ENCODE measurements at regions not wholly inside any gene's neighbourhood (a gene's known extent, or its start where the extent isn't known, plus 50 kb on each side); places are given as distances from the start of the nearest gene placed in this dataset.

DNA sequence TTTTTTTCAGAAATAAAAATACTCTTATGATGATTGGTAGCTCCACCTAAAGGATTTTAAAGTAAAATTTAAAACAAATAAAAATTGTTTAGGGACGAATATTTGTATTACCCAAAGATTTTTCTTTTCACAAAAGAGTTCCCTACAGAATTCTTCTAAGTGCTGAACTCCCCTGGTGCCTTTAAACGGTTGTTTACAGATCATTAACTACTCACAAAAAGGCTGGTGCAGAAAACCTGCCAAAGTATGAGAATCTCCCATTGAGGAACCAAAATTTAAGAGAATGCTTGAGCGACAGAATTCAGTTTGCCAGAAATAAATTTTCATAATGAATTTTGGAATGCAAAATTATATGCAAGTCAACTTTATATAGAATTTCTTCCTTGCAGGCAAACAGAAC lies 497.8 kb upstream of the NR2F2 start:
- BruUV-seq (replicated peaks): no TSS peak
- H3K36me3 Mint-ChIP-seq (ENCODE audit: insufficient read depth, unreplicated experiment): no peaks in the 10 kb centered on the region
- no peak overlapping the region for H3K4me3 Mint-ChIP-seq (ENCODE audit: unreplicated experiment)
- ChIA-PET POLR2A (interaction anchor here (0.6 kb wide), 1 partner anchor 10 kb away, joined by 5 read pairs; no protein-coding TSS in a partner anchor), CTCF (interaction anchor here (0.6 kb wide), 1 partner anchor 499 kb away, joined by 3 read pairs; no protein-coding TSS in a partner anchor)
- no peak overlapping the region for H3K27ac Mint-ChIP-seq (ENCODE audit: low read depth, unreplicated experiment)
- no peak for DNase-seq (ENCODE audit: unreplicated experiment)
- H3K9me3 Mint-ChIP-seq (ENCODE audit: unreplicated experiment): no peaks in the 10 kb centered on the region
- H3K4me1 Mint-ChIP-seq (ENCODE audit: insufficient read depth, unreplicated experiment): no peaks in the 10 kb centered on the region
- TF ChIP-seq, protein P1, sequence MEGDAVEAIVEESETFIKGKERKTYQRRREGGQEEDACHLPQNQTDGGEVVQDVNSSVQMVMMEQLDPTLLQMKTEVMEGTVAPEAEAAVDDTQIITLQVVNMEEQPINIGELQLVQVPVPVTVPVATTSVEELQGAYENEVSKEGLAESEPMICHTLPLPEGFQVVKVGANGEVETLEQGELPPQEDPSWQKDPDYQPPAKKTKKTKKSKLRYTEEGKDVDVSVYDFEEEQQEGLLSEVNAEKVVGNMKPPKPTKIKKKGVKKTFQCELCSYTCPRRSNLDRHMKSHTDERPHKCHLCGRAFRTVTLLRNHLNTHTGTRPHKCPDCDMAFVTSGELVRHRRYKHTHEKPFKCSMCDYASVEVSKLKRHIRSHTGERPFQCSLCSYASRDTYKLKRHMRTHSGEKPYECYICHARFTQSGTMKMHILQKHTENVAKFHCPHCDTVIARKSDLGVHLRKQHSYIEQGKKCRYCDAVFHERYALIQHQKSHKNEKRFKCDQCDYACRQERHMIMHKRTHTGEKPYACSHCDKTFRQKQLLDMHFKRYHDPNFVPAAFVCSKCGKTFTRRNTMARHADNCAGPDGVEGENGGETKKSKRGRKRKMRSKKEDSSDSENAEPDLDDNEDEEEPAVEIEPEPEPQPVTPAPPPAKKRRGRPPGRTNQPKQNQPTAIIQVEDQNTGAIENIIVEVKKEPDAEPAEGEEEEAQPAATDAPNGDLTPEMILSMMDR (IDR thresholded peaks at IDR 0.05; ENCODE audit: unreplicated experiment): no peak
- H3K27me3 Mint-ChIP-seq (ENCODE audit: insufficient read depth, unreplicated experiment): no peaks in the 10 kb centered on the region
- intact Hi-C loops (cut with micrococcal nuclease): no loop called here

DNA sequence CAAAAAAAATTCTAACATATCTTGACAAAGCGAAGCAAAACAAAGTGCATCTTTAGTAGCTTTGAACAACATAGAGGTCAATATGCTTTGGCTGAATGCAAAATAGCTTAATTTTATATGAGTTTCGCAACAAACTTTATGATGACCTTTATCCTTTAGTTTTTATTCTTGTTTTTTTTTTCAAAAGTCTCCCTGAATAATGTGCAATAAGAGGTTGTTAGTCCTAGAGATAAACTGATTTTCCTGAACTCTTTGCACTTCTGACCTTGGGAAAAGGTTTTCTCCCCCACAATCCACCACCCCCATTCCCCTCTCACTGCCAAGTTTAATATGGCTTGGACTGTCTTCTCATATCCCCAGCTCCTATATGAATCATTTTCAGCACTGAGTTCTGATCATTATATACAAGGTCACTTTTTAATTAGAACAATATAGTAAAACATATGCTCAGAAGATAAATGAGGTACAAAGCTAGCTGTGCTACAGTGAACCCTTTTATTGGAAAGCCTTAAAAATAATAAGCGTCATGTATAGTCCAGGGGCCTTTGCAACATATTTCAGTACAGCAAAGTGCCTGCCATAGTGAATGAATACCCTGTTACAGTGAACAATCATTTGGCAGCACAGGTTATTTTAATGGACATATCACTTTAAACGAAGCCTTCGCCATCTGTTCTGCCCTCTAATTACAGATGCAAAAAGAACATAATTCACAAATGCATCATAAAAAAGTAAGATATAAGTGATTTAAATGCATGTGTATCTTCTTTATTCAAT lies 496.3 kb upstream of the NR2F2 start:
- Mint-ChIP-seq H3K27me3 (ENCODE audit: insufficient read depth, unreplicated experiment) (no peaks in the 10 kb centered on the region), H3K4me1 (ENCODE audit: insufficient read depth, unreplicated experiment) (no peaks in the 10 kb centered on the region), H3K9me3 (ENCODE audit: unreplicated experiment) (no peaks in the 10 kb centered on the region), H3K4me3 (ENCODE audit: unreplicated experiment) (no peak overlapping the region), H3K36me3 (ENCODE audit: insufficient read depth, unreplicated experiment) (no peaks in the 10 kb centered on the region), H3K27ac (ENCODE audit: low read depth, unreplicated experiment) (no peak overlapping the region)
- intact Hi-C loops (cut with micrococcal nuclease): no loop called here
- POLR2A ChIA-PET: interaction anchor here (0.5 kb wide), 1 partner anchor 1378 kb away, joined by 3 read pairs; no protein-coding TSS in a partner anchor
- CTCF ChIA-PET: interaction anchor here (0.6 kb wide), 2 partner anchors 664 to 668 kb away, joined by 4 read pairs; no protein-coding TSS in a partner anchor
- TF ChIP-seq, protein P1 (IDR thresholded peaks at IDR 0.05; ENCODE audit: unreplicated experiment): no peak
- no peak for DNase-seq (ENCODE audit: unreplicated experiment)
- no TSS peak for BruUV-seq (replicated peaks)

DNA sequence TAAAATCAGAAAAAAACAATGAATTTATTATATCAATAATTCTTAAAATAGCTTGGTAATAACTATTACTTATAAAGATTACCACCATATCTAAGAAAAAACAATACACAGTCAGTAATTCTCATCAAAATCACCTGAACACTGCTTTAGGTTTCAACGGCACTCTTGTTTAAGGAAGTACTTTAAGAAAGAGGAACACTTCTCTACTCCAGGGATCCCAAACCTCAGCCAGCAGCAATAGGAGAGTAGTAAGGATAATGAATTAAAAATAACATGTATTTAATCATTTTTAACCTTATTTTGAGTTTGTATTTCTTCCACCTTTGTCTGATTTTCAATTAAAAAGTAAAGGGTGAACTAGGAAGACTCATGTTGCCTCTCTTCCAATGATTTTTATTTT lies 494.0 kb upstream of the NR2F2 start:
- TF ChIP-seq, protein P1 (IDR thresholded peaks at IDR 0.05; ENCODE audit: unreplicated experiment): no peak
- POLR2A ChIA-PET: no interaction called here
- H3K4me3 Mint-ChIP-seq (ENCODE audit: unreplicated experiment): no peak overlapping the region
- no peaks in the 10 kb centered on the region for H3K9me3 Mint-ChIP-seq (ENCODE audit: unreplicated experiment)
- H3K27me3 Mint-ChIP-seq (ENCODE audit: insufficient read depth, unreplicated experiment): no peaks in the 10 kb centered on the region
- H3K27ac Mint-ChIP-seq (ENCODE audit: low read depth, unreplicated experiment): no peak overlapping the region
- no TSS peak for BruUV-seq (replicated peaks)
- CTCF ChIA-PET: no interaction called here
- H3K4me1 Mint-ChIP-seq (ENCODE audit: insufficient read depth, unreplicated experiment): no peaks in the 10 kb centered on the region
- no peaks in the 10 kb centered on the region for H3K36me3 Mint-ChIP-seq (ENCODE audit: insufficient read depth, unreplicated experiment)
- intact Hi-C loops (cut with micrococcal nuclease): no loop called here
- DNase-seq (ENCODE audit: unreplicated experiment): no peak

DNA sequence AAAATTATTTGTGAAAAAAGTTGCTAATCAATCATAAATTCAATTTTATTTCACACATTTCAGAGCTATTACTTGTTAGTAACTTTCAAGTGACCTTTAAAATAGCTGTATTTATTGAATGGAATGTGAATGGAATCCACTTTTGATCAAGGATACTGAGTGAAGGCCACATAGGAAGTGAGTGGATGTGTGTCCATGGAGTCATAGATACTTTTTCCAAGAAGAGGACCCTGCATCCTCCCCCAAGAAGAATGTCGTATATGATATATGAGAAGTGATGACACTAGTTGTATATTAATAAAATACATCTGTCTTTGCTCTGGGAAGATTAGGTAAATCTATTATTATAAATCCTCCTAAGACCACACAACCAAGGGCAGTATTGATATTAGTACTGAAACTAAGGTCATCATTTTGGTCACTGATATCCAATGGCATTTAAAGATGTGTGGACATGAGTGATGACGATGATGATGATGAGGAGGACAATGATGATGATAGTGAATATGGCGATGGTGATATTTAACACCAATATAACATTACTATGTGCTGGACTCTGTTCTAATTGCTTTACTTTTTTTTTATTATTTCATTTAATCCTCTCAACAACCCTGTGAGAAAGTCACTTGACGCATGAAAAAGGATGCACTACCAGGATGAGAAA lies 493.0 kb upstream of the NR2F2 start:
- BruUV-seq (replicated peaks): no TSS peak
- no peaks in the 10 kb centered on the region for H3K27me3 Mint-ChIP-seq (ENCODE audit: insufficient read depth, unreplicated experiment)
- no peak for DNase-seq (ENCODE audit: unreplicated experiment)
- intact Hi-C loops (cut with micrococcal nuclease): no loop called here
- H3K36me3 Mint-ChIP-seq (ENCODE audit: insufficient read depth, unreplicated experiment): no peaks in the 10 kb centered on the region
- no peak overlapping the region for H3K4me3 Mint-ChIP-seq (ENCODE audit: unreplicated experiment)
- H3K27ac Mint-ChIP-seq (ENCODE audit: low read depth, unreplicated experiment): no peak overlapping the region
- ChIA-PET CTCF (interaction anchor here (1.4 kb wide), 1 partner anchor 12 kb away, joined by 6 read pairs; no protein-coding TSS in a partner anchor), POLR2A (no interaction called here)
- TF ChIP-seq, protein P1 (IDR thresholded peaks at IDR 0.05; ENCODE audit: unreplicated experiment): no peak
- H3K9me3 Mint-ChIP-seq (ENCODE audit: unreplicated experiment): no peaks in the 10 kb centered on the region
- no peaks in the 10 kb centered on the region for H3K4me1 Mint-ChIP-seq (ENCODE audit: insufficient read depth, unreplicated experiment)

Data from MCF 10A (cell line).